ENCODE measurements at regions not wholly inside any gene's neighbourhood (a gene's known extent, or its start where the extent isn't known, plus 50 kb on each side); places are given as distances from the start of the nearest gene placed in this dataset.

- Mint-ChIP-seq H3K27me3 (no peaks in the 10 kb centered on the region), H3K27ac (no peak overlapping the region), H3K4me3 (no peak overlapping the region), H3K4me1 (no peaks in the 10 kb centered on the region), H3K9me3 (peaks cover 0 to 5% of the 10 kb centered on the region in 2 donors)
- no peak for DNase-seq
- no peak for ATAC-seq
These were observed 1303.1 kb upstream of the ZEB2 start for GRCh38 chr2:145822892-145823534.

- no peak for ATAC-seq
- no peaks in the 10 kb centered on the region for H3K27me3 Mint-ChIP-seq
- H3K4me3 Mint-ChIP-seq, result no peak overlapping the region
- H3K27ac Mint-ChIP-seq, result no peak overlapping the region
- no peaks in the 10 kb centered on the region for H3K4me1 Mint-ChIP-seq
- no peak for DNase-seq
- peaks cover 0 to 5% of the 10 kb centered on the region in 2 donors for H3K9me3 Mint-ChIP-seq
These were observed 1300.7 kb upstream of the ZEB2 start for GRCh38 chr2:145820651-145821050.

GRCh38 chr2:145818890-145819504 lies 1299.1 kb upstream of the ZEB2 start:
- ATAC-seq (no peak), DNase-seq (no peak)
- Mint-ChIP-seq H3K9me3 (peaks cover 0 to 5% of the 10 kb centered on the region in 2 donors), H3K4me1 (no peaks in the 10 kb centered on the region), H3K27me3 (no peaks in the 10 kb centered on the region), H3K4me3 (no peak overlapping the region), H3K27ac (no peak overlapping the region)

GRCh38 chr2:145815933-145816332 lies 1296.0 kb upstream of the ZEB2 start:
- H3K27me3 Mint-ChIP-seq, result no peaks in the 10 kb centered on the region
- H3K27ac Mint-ChIP-seq, result no peak overlapping the region
- DNase-seq (no peak), ATAC-seq (no peak)
- no peaks in the 10 kb centered on the region for H3K4me1 Mint-ChIP-seq
- no peak overlapping the region for H3K4me3 Mint-ChIP-seq
- H3K9me3 Mint-ChIP-seq, result peaks cover 0 to 5% of the 10 kb centered on the region in 2 donors

GRCh38 chr2:145813481-145813880 lies 1293.6 kb upstream of the ZEB2 start:
- ATAC-seq (no peak), DNase-seq (no peak)
- Mint-ChIP-seq H3K9me3 (no peaks in the 10 kb centered on the region), H3K27ac (no peak overlapping the region), H3K27me3 (no peaks in the 10 kb centered on the region), H3K4me3 (no peak overlapping the region), H3K4me1 (no peaks in the 10 kb centered on the region)

- ATAC-seq, result no peak
- H3K4me1 Mint-ChIP-seq, result no peaks in the 10 kb centered on the region
- H3K9me3 Mint-ChIP-seq, result no peaks in the 10 kb centered on the region
- H3K4me3 Mint-ChIP-seq, result no peak overlapping the region
- no peaks in the 10 kb centered on the region for H3K27me3 Mint-ChIP-seq
- no peak for DNase-seq
- no peak overlapping the region for H3K27ac Mint-ChIP-seq
These were observed 1292.2 kb upstream of the ZEB2 start for GRCh38 chr2:145812165-145812554.

- Mint-ChIP-seq H3K9me3 (no peaks in the 10 kb centered on the region), H3K27ac (no peak overlapping the region), H3K4me3 (no peak overlapping the region), H3K4me1 (no peaks in the 10 kb centered on the region), H3K27me3 (no peaks in the 10 kb centered on the region)
- DNase-seq, result no peak
- ATAC-seq, result no peak
These were observed 1291.6 kb upstream of the ZEB2 start for GRCh38 chr2:145811276-145812164.

- no peak overlapping the region for H3K4me3 Mint-ChIP-seq
- no peaks in the 10 kb centered on the region for H3K27me3 Mint-ChIP-seq
- DNase-seq, result no peak
- H3K9me3 Mint-ChIP-seq, result no peaks in the 10 kb centered on the region
- no peak overlapping the region for H3K27ac Mint-ChIP-seq
- no peak for ATAC-seq
- no peaks in the 10 kb centered on the region for H3K4me1 Mint-ChIP-seq
These were observed 1288.0 kb upstream of the ZEB2 start for GRCh38 chr2:145807968-145808367.

GRCh38 chr2:145807554-145807953 lies 1287.6 kb upstream of the ZEB2 start:
- DNase-seq (no peak), ATAC-seq (no peak)
- Mint-ChIP-seq H3K4me3 (no peak overlapping the region), H3K27ac (no peak overlapping the region), H3K9me3 (no peaks in the 10 kb centered on the region), H3K4me1 (no peaks in the 10 kb centered on the region), H3K27me3 (no peaks in the 10 kb centered on the region)

GRCh38 chr2:145806546-145806945 lies 1286.6 kb upstream of the ZEB2 start:
- ATAC-seq, result no peak
- Mint-ChIP-seq H3K4me1 (no peaks in the 10 kb centered on the region), H3K27me3 (no peaks in the 10 kb centered on the region), H3K9me3 (no peaks in the 10 kb centered on the region), H3K4me3 (no peak overlapping the region), H3K27ac (no peak overlapping the region)
- DNase-seq, result no peak

GRCh38 chr2:145802133-145802532 lies 1282.2 kb upstream of the ZEB2 start:
- ATAC-seq (no peak), DNase-seq (no peak)
- Mint-ChIP-seq H3K27me3 (no peaks in the 10 kb centered on the region), H3K9me3 (no peaks in the 10 kb centered on the region), H3K4me3 (no peak overlapping the region), H3K27ac (no peak overlapping the region), H3K4me1 (no peaks in the 10 kb centered on the region)

GRCh38 chr2:145801210-145801609 lies 1281.3 kb upstream of the ZEB2 start:
- no peaks in the 10 kb centered on the region for H3K4me1 Mint-ChIP-seq
- DNase-seq (no peak), ATAC-seq (no peak)
- no peaks in the 10 kb centered on the region for H3K9me3 Mint-ChIP-seq
- H3K27ac Mint-ChIP-seq, result no peak overlapping the region
- no peaks in the 10 kb centered on the region for H3K27me3 Mint-ChIP-seq
- no peak overlapping the region for H3K4me3 Mint-ChIP-seq

GRCh38 chr2:145800151-145801091 lies 1280.5 kb upstream of the ZEB2 start:
- H3K9me3 Mint-ChIP-seq, result no peaks in the 10 kb centered on the region
- H3K27ac Mint-ChIP-seq, result no peak overlapping the region
- no peaks in the 10 kb centered on the region for H3K4me1 Mint-ChIP-seq
- ATAC-seq (no peak), DNase-seq (no peak)
- no peaks in the 10 kb centered on the region for H3K27me3 Mint-ChIP-seq
- no peak overlapping the region for H3K4me3 Mint-ChIP-seq

GRCh38 chr2:145799595-145800108 lies 1279.7 kb upstream of the ZEB2 start:
- H3K27me3 Mint-ChIP-seq, result no peaks in the 10 kb centered on the region
- no peak overlapping the region for H3K27ac Mint-ChIP-seq
- no peak for DNase-seq
- H3K4me1 Mint-ChIP-seq, result no peaks in the 10 kb centered on the region
- no peak for ATAC-seq
- H3K4me3 Mint-ChIP-seq, result no peak overlapping the region
- H3K9me3 Mint-ChIP-seq, result no peaks in the 10 kb centered on the region

- ATAC-seq, result no peak
- no peaks in the 10 kb centered on the region for H3K9me3 Mint-ChIP-seq
- H3K4me1 Mint-ChIP-seq, result no peaks in the 10 kb centered on the region
- no peak overlapping the region for H3K27ac Mint-ChIP-seq
- DNase-seq, result no peak
- no peaks in the 10 kb centered on the region for H3K27me3 Mint-ChIP-seq
- no peak overlapping the region for H3K4me3 Mint-ChIP-seq
These were observed 1278.5 kb upstream of the ZEB2 start for GRCh38 chr2:145798419-145798818.
